ENCODE measurements at regions not wholly inside any gene's neighbourhood (a gene's known extent, or its start where the extent isn't known, plus 50 kb on each side); places are given as distances from the start of the nearest gene placed in this dataset.
"Not testable (repeated sequence)": the region's sequence is repeated elsewhere in the genome, so short reads cannot be mapped to it uniquely, and the experiment has no call there.

GRCh38 chr7:29635067-29636008 is 71.7 kb downstream of the PRR15 start:
- H3K36me3 ChIP-seq (replicated peaks in 1 of 2; ENCODE audit: control extremely low read depth in 1 of 2, control insufficient read depth in 1 of 2, extremely low read depth in 1 of 2, insufficient read depth in 2 of 2, low read length in 1 of 2); H3K27me3 Mint-ChIP-seq; H3K4me1 ChIP-seq (ENCODE audit: control insufficient read depth in 2 of 2, insufficient read depth in 2 of 2, low read length in 2 of 2); H3K27me3 ChIP-seq (replicated peaks in 1 of 4; ENCODE audit: control extremely low read depth in 1 of 4, control insufficient read depth in 3 of 4, insufficient read depth in 4 of 4, low read length in 3 of 4); H3K9ac ChIP-seq (ENCODE audit: low read length); DNase-seq; H3K79me2 ChIP-seq (ENCODE audit: control insufficient read depth, insufficient read depth, low read length); H4K20me1 ChIP-seq (ENCODE audit: control insufficient read depth, insufficient read depth, low read length, poor library complexity, severe bottlenecking); ATAC-seq (ENCODE audit: low read depth); H2AFZ ChIP-seq (ENCODE audit: insufficient read depth, low read depth, low read length, poor library complexity, severe bottlenecking); H3K4me3 Mint-ChIP-seq; POLR2A ChIA-PET; H3K27ac Mint-ChIP-seq; H3K4me1 Mint-ChIP-seq; H3K4me3 ChIP-seq (ENCODE audit: control extremely low read depth in 1 of 5, extremely low read depth in 1 of 5, insufficient read depth in 1 of 5, low read depth in 2 of 5, low read length in 4 of 5); H3K4me2 ChIP-seq (replicated peaks; ENCODE audit: low read depth, low read length, poor library complexity, severe bottlenecking); H3K9me3 Mint-ChIP-seq (ENCODE audit: insufficient read depth); H3K27ac ChIP-seq (ENCODE audit: low read length in 2 of 2); H3K9me3 ChIP-seq (ENCODE audit: control extremely low read depth in 1 of 3, control insufficient read depth in 2 of 3, insufficient read depth in 1 of 3, low read length in 2 of 3): not testable (repeated sequence)
- WGBS (ENCODE audit: insufficient coverage), result 67% methylated on average over 1 of the region's 5 CpGs
- CTCF ChIA-PET, result interaction anchor here (0.9 to 2.9 kb wide), 3 partner anchors 286 to 428 kb away, joined by 3 to 16 read pairs (median 3); no protein-coding TSS in a partner anchor
- intact Hi-C loops (cut with micrococcal nuclease), result loop anchor here (2.0 kb wide), 2 partner anchors 113 to 427 kb away; no protein-coding TSS in a partner anchor
- TF ChIP-seq, protein P1, sequence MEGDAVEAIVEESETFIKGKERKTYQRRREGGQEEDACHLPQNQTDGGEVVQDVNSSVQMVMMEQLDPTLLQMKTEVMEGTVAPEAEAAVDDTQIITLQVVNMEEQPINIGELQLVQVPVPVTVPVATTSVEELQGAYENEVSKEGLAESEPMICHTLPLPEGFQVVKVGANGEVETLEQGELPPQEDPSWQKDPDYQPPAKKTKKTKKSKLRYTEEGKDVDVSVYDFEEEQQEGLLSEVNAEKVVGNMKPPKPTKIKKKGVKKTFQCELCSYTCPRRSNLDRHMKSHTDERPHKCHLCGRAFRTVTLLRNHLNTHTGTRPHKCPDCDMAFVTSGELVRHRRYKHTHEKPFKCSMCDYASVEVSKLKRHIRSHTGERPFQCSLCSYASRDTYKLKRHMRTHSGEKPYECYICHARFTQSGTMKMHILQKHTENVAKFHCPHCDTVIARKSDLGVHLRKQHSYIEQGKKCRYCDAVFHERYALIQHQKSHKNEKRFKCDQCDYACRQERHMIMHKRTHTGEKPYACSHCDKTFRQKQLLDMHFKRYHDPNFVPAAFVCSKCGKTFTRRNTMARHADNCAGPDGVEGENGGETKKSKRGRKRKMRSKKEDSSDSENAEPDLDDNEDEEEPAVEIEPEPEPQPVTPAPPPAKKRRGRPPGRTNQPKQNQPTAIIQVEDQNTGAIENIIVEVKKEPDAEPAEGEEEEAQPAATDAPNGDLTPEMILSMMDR (IDR thresholded peaks at IDR 0.05), result peak; percentile 28

DNA sequence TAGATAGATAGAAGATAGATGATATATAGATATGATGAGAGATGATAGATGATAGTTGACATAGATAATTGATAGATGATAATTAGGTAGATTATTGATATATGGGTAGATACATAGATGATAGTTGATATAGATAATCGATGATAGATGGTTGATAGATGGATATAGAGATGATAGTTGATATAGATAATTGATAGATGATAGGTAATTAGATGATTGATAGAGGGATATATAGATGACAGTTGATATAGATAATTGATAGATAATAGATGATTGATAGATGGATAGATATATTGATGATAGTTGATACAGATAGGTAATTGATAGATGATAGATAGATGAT is 72.3 kb downstream of the PRR15 start:
- Mint-ChIP-seq H3K4me3 (no peak overlapping the region), H3K27me3 (peaks cover 4% of the 10 kb centered on the region), H3K27ac (no peak overlapping the region), H3K9me3 (ENCODE audit: insufficient read depth) (no peaks in the 10 kb centered on the region), H3K4me1 (no peaks in the 10 kb centered on the region)
- intact Hi-C loops (cut with micrococcal nuclease), result no loop called here
- no peaks in the 10 kb centered on the region for H3K4me1 ChIP-seq (ENCODE audit: control insufficient read depth in 2 of 2, insufficient read depth in 2 of 2, low read length in 2 of 2)
- 100% methylated on average over 1 of the region's 1 CpG for WGBS (ENCODE audit: insufficient coverage)
- ChIA-PET CTCF (interaction anchor here (0.9 to 2.9 kb wide), 3 partner anchors 285 to 427 kb away, joined by 3 to 16 read pairs (median 3); no protein-coding TSS in a partner anchor), POLR2A (no interaction called here)
- DNase-seq (no peak), ATAC-seq (ENCODE audit: low read depth) (no peak)
- H3K79me2 ChIP-seq (ENCODE audit: control insufficient read depth, insufficient read depth, low read length), result no peaks in the 10 kb centered on the region
- no peaks in the 10 kb centered on the region for H3K36me3 ChIP-seq (replicated peaks in 1 of 2; ENCODE audit: control extremely low read depth in 1 of 2, control insufficient read depth in 1 of 2, extremely low read depth in 1 of 2, insufficient read depth in 2 of 2, low read length in 1 of 2)
- H3K9ac ChIP-seq (ENCODE audit: low read length), result no peak overlapping the region
- H3K9me3 ChIP-seq (ENCODE audit: control extremely low read depth in 1 of 3, control insufficient read depth in 2 of 3, insufficient read depth in 1 of 3, low read length in 2 of 3), result no peaks in the 10 kb centered on the region
- TF ChIP-seq, protein P1 (IDR thresholded peaks at IDR 0.05), result peak; percentile 0
- no peak for TF ChIP-seq EZH2 (IDR thresholded peaks at IDR 0.05; ENCODE audit: borderline replicate concordance, insufficient read depth, low read depth, low read length, poor library complexity, severe bottlenecking)
- H3K27me3 ChIP-seq (replicated peaks in 1 of 4; ENCODE audit: control extremely low read depth in 1 of 4, control insufficient read depth in 3 of 4, insufficient read depth in 4 of 4, low read length in 3 of 4), result no peaks in the 10 kb centered on the region
- H4K20me1 ChIP-seq (ENCODE audit: control insufficient read depth, insufficient read depth, low read length, poor library complexity, severe bottlenecking), result no peaks in the 10 kb centered on the region
- H3K4me3 ChIP-seq (ENCODE audit: control extremely low read depth in 1 of 5, extremely low read depth in 1 of 5, insufficient read depth in 1 of 5, low read depth in 2 of 5, low read length in 4 of 5), result no peak overlapping the region
- no peak overlapping the region for H3K27ac ChIP-seq (ENCODE audit: low read length in 2 of 2)
- no peak overlapping the region for H2AFZ ChIP-seq (ENCODE audit: insufficient read depth, low read depth, low read length, poor library complexity, severe bottlenecking)
- no peak overlapping the region for H3K4me2 ChIP-seq (replicated peaks; ENCODE audit: low read depth, low read length, poor library complexity, severe bottlenecking)
